GM12892 (cell line): ENCODE measurements at regions not wholly inside any gene's neighbourhood (a gene's known extent, or its start where the extent isn't known, plus 50 kb on each side); places are given as distances from the start of the nearest gene placed in this dataset.

Experiments
- POLR2A ChIP-seq: IDR thresholded peaks from 2 replicates; pipeline ENCODE4 v1.6.1; 2011; ENCODE audit warnings: low read depth, low read length, control low read depth
- POLR2AphosphoS5 ChIP-seq: IDR thresholded peaks from 2 replicates; pipeline ENCODE4 v1.6.1; 2011; ENCODE audit warnings: low read depth, low read length, control low read depth

DNA sequence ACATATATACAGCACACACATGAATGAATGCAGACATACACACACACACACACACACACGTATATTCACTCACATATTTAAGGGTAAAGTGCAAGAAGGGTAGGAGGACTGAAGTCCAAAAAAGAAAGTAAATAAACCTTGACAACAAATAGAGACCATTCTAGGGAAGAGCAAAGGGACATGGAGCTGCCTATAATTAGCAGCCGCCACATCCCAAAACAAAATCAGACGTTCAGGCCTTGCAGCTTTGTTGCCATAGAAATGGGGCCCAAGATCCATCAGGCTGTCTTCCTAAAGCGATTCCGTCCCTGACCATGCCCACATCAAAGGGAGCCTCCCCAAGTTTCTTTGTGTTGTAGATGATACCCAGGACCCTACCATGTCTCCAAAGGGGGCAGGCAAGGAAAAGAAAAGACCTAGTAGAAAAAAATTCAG, 703.5 kb upstream of the TBX3 start:
- TF ChIP-seq POLR2AphosphoS5 (no peak), POLR2A (no peak)
